ENCODE measurements at regions not wholly inside any gene's neighbourhood (a gene's known extent, or its start where the extent isn't known, plus 50 kb on each side); places are given as distances from the start of the nearest gene placed in this dataset.

DNA sequence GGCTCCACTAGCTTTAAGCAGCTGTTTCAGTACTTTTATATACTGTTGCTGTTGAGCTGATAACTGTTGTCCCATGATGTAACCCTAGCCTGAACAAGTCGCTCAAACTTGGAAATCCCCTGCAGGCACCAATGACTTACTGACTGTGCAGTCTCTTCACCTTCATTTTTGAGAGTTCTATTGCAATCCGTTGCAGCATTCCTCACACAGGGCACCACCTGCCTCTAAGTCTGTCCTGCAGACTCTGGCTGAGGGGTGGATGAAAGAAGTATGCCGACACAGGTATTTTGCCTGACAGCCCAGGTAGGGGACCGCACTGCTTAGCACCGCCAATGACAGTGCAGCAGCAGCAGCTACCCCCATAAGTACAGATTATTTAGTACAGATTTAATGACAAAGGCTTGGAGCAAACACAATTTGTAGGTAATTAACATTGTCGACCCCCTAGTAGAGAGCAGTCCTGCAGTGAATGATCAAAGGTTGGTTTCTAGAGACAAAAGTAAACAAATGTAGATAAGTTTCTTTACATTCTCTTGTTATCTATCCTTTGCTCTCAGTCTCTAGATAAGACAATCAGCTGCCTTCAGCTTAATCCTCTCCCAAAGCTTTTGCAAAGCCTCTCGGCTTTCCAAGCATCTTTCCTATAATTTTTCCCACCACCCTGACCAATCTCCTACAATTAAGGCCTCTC lies 205.0 kb downstream of the PABPC4L start:
- Histone ChIP-seq H3K27ac (no peak overlapping the region), H3K27me3 (no peaks in the 10 kb centered on the region), H3K36me3 (no peaks in the 10 kb centered on the region), H3K4me1 (no peaks in the 10 kb centered on the region), H3K4me3 (no peak overlapping the region), H3K9me3 (peaks cover 0 to 9% (median 0%) of the 10 kb centered on the region in 11 donors)
- ATAC-seq: no peak
- intact Hi-C loops (cut with DNase I): no loop called here
- TF ChIP-seq CTCF (IDR thresholded peaks at IDR 0.05): no peak
- WGBS, 2 donors: 81 to 84% methylated on average over 7 of the region's 7 CpGs
- DNase-seq: no peak

- DNase-seq (no peak), ATAC-seq (no peak)
- H3K9me3 ChIP-seq: peaks cover 0 to 21% (median 10%) of the 10 kb centered on the region in 11 donors
- no peaks in the 10 kb centered on the region for H3K36me3 ChIP-seq
- no peak for TF ChIP-seq CTCF (IDR thresholded peaks at IDR 0.05)
- H3K27ac ChIP-seq: no peak overlapping the region
- intact Hi-C loops (cut with DNase I): no loop called here
- H3K4me1 ChIP-seq: no peaks in the 10 kb centered on the region
- no peaks in the 10 kb centered on the region for H3K27me3 ChIP-seq
- 83 to 95% methylated on average over 5 of the region's 5 CpGs for WGBS, 2 donors
- no peak overlapping the region for H3K4me3 ChIP-seq
These were observed 206.2 kb downstream of the PABPC4L start for GRCh38 chr4:133995243-133995960.

GRCh38 chr4:133982533-133983224 lies 218.9 kb downstream of the PABPC4L start:
- H3K9me3 ChIP-seq: no peaks in the 10 kb centered on the region
- H3K4me3 ChIP-seq: no peak overlapping the region
- DNase-seq (no peak), ATAC-seq (no peak)
- intact Hi-C loops (cut with DNase I): no loop called here
- no peaks in the 10 kb centered on the region for H3K27me3 ChIP-seq
- no peaks in the 10 kb centered on the region for H3K4me1 ChIP-seq
- H3K27ac ChIP-seq: no peak overlapping the region
- H3K36me3 ChIP-seq: no peaks in the 10 kb centered on the region
- TF ChIP-seq CTCF (IDR thresholded peaks at IDR 0.05): no peak
- 19 to 24% methylated on average over 1 of the region's 1 CpG for WGBS, 2 donors

DNA sequence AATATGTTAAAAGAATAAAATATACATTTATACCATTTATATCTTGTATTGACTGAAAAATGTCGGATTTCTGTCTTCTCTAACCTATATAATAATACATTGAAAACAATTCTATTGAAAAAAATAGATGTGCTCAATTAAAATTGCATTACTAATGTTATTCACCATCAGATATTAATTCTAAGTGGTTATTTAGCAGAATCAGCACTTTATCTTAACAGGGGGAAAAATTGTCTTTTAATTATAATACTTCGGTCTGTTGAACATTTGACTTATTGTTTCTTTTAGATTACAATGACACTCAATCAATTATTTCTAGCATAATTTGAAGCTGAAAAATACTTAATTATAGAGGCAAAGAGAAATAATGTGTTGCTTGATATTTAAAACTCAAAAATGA lies 220.3 kb downstream of the PABPC4L start:
- 90 to 93% methylated on average over 2 of the region's 2 CpGs for WGBS, 2 donors
- no peak for TF ChIP-seq CTCF (IDR thresholded peaks at IDR 0.05)
- intact Hi-C loops (cut with DNase I): no loop called here
- Histone ChIP-seq H3K36me3 (no peaks in the 10 kb centered on the region), H3K27me3 (no peaks in the 10 kb centered on the region), H3K4me3 (no peak overlapping the region), H3K9me3 (peaks cover 0 to under 1% (median 0%) of the 10 kb centered on the region in 11 donors), H3K4me1 (no peaks in the 10 kb centered on the region), H3K27ac (no peak overlapping the region)
- DNase-seq (no peak), ATAC-seq (no peak)
